Keratinocyte (primary cell): ENCODE measurements at regions not wholly inside any gene's neighbourhood (a gene's known extent, or its start where the extent isn't known, plus 50 kb on each side); places are given as distances from the start of the nearest gene placed in this dataset.

Experiments
- CTCF ChIP-seq, 3 experiments: IDR thresholded peaks in 1 of 3; conservative IDR thresholded peaks in 1 of 3; optimal IDR thresholded peaks in 1 of 3; 2 replicates in 2 of 3; 3 replicates in 1 of 3; pipeline versions ENCODE3 to v1.5.1; 2011; ENCODE audit warnings: low read length in 3 of 3, mild to moderate bottlenecking in 3 of 3, moderate library complexity in 2 of 3, control low read depth in 1 of 3, inconsistent platforms in 1 of 3; ENCODE audit not compliant: insufficient read depth in 2 of 3; ENCODE audit errors: extremely low read depth in 1 of 3
- EZH2 ChIP-seq: IDR thresholded peaks from one replicate; pipeline ENCODE4 v1.6.1; 2012; ENCODE audit warnings: inconsistent platforms, mild to moderate bottlenecking, low read length, moderate library complexity

GRCh38 chr2:2872713-2873449 lies 504.7 kb downstream of the EIPR1 start:
- TF ChIP-seq CTCF (optimal IDR thresholded peaks at IDR 0.05 in 1 of 3, IDR thresholded peaks at IDR 0.05 in 1 of 3, conservative IDR thresholded peaks at IDR 0.05 in 1 of 3; ENCODE audit: extremely low read depth in 1 of 3, insufficient read depth in 2 of 3, low read length in 3 of 3): no peak
- no peak for TF ChIP-seq EZH2
